ENCODE measurements at regions not wholly inside any gene's neighbourhood (a gene's known extent, or its start where the extent isn't known, plus 50 kb on each side); places are given as distances from the start of the nearest gene placed in this dataset.

GRCh38 chr4:66694739-66695138, 850.6 kb downstream of the CENPC start:
- no peak for TF ChIP-seq EZH2 (IDR thresholded peaks at IDR 0.05; ENCODE audit: low read length)
- no peak for TF ChIP-seq CTCF (optimal IDR thresholded peaks at IDR 0.05 in 1 of 3, IDR thresholded peaks at IDR 0.05 in 1 of 3, conservative IDR thresholded peaks at IDR 0.05 in 1 of 3; ENCODE audit: extremely low read depth in 1 of 3, insufficient read depth in 2 of 3, low read length in 3 of 3)
- FAIRE-seq: no peak

GRCh38 chr4:66693694-66694093, 851.6 kb downstream of the CENPC start:
- no peaks in the 10 kb centered on the region for H3K4me1 ChIP-seq (ENCODE audit: control insufficient read depth, extremely low read depth, insufficient read depth, low read length)
- H4K20me1 ChIP-seq (ENCODE audit: control insufficient read depth, extremely low read depth, insufficient read depth, low read length): no peaks in the 10 kb centered on the region
- H3K4me3 ChIP-seq (ENCODE audit: control insufficient read depth in 2 of 3, extremely low read depth in 1 of 3, insufficient read depth in 2 of 3, low read depth in 1 of 3, low read length in 3 of 3): no peak overlapping the region
- FAIRE-seq: no peak
- H3K27ac ChIP-seq (ENCODE audit: control insufficient read depth, insufficient read depth, low read length): no peak overlapping the region
- H3K9ac ChIP-seq (ENCODE audit: control insufficient read depth, extremely low read depth, insufficient read depth, low read length): no peak overlapping the region
- H3K9me1 ChIP-seq (ENCODE audit: control insufficient read depth, extremely low read depth, insufficient read depth, low read length): no peaks in the 10 kb centered on the region
- DNase-seq (ENCODE audit: low read depth, low spot score): no peak
- no peak for TF ChIP-seq CTCF (optimal IDR thresholded peaks at IDR 0.05 in 1 of 3, IDR thresholded peaks at IDR 0.05 in 1 of 3, conservative IDR thresholded peaks at IDR 0.05 in 1 of 3; ENCODE audit: extremely low read depth in 1 of 3, insufficient read depth in 2 of 3, low read length in 3 of 3)
- no peak for TF ChIP-seq EZH2 (IDR thresholded peaks at IDR 0.05; ENCODE audit: low read length)
- no peak overlapping the region for H2AFZ ChIP-seq (ENCODE audit: control insufficient read depth, low read length)
- no peaks in the 10 kb centered on the region for H3K36me3 ChIP-seq (ENCODE audit: control insufficient read depth in 2 of 2, extremely low read depth in 1 of 2, insufficient read depth in 2 of 2, low read length in 2 of 2)
- dilution Hi-C loops (cut with MboI; ENCODE audit: extremely low pct_ligation_motif_present, low sequenced_read_pairs): no loop called here
- H3K9me3 ChIP-seq (ENCODE audit: control insufficient read depth, low read depth, low read length): no peaks in the 10 kb centered on the region
- H3K4me2 ChIP-seq (ENCODE audit: control insufficient read depth, extremely low read depth, insufficient read depth, low read depth, low read length): no peak overlapping the region
- no peaks in the 10 kb centered on the region for H3K79me2 ChIP-seq (ENCODE audit: control insufficient read depth, insufficient read depth, low read length)
- H3K27me3 ChIP-seq (ENCODE audit: control insufficient read depth, extremely low read depth, insufficient read depth, low read length): no peaks in the 10 kb centered on the region

More at GRCh38 chr4:66694739-66695138, 850.6 kb downstream of the CENPC start:
- H2AFZ ChIP-seq (ENCODE audit: control insufficient read depth, low read length): no peak overlapping the region
- no peak overlapping the region for H3K9ac ChIP-seq (ENCODE audit: control insufficient read depth, extremely low read depth, insufficient read depth, low read length)
- no peaks in the 10 kb centered on the region for H3K9me3 ChIP-seq (ENCODE audit: control insufficient read depth, low read depth, low read length)
- no peaks in the 10 kb centered on the region for H3K36me3 ChIP-seq (ENCODE audit: control insufficient read depth in 2 of 2, extremely low read depth in 1 of 2, insufficient read depth in 2 of 2, low read length in 2 of 2)
- dilution Hi-C loops (cut with MboI; ENCODE audit: extremely low pct_ligation_motif_present, low sequenced_read_pairs): no loop called here
- no peaks in the 10 kb centered on the region for H3K27me3 ChIP-seq (ENCODE audit: control insufficient read depth, extremely low read depth, insufficient read depth, low read length)
- H3K4me3 ChIP-seq (ENCODE audit: control insufficient read depth in 2 of 3, extremely low read depth in 1 of 3, insufficient read depth in 2 of 3, low read depth in 1 of 3, low read length in 3 of 3): no peak overlapping the region
- H3K4me2 ChIP-seq (ENCODE audit: control insufficient read depth, extremely low read depth, insufficient read depth, low read depth, low read length): no peak overlapping the region
- DNase-seq (ENCODE audit: low read depth, low spot score): no peak
- H3K27ac ChIP-seq (ENCODE audit: control insufficient read depth, insufficient read depth, low read length): no peak overlapping the region
- H3K4me1 ChIP-seq (ENCODE audit: control insufficient read depth, extremely low read depth, insufficient read depth, low read length): no peaks in the 10 kb centered on the region
- H3K79me2 ChIP-seq (ENCODE audit: control insufficient read depth, insufficient read depth, low read length): no peaks in the 10 kb centered on the region
- H3K9me1 ChIP-seq (ENCODE audit: control insufficient read depth, extremely low read depth, insufficient read depth, low read length): no peaks in the 10 kb centered on the region
- no peaks in the 10 kb centered on the region for H4K20me1 ChIP-seq (ENCODE audit: control insufficient read depth, extremely low read depth, insufficient read depth, low read length)

Data from keratinocyte (primary cell).